ENCODE measurements at regions not wholly inside any gene's neighbourhood (a gene's known extent, or its start where the extent isn't known, plus 50 kb on each side); places are given as distances from the start of the nearest gene placed in this dataset.
"Not testable (repeated sequence)": the region's sequence is repeated elsewhere in the genome, so short reads cannot be mapped to it uniquely, and the experiment has no call there.

DNA sequence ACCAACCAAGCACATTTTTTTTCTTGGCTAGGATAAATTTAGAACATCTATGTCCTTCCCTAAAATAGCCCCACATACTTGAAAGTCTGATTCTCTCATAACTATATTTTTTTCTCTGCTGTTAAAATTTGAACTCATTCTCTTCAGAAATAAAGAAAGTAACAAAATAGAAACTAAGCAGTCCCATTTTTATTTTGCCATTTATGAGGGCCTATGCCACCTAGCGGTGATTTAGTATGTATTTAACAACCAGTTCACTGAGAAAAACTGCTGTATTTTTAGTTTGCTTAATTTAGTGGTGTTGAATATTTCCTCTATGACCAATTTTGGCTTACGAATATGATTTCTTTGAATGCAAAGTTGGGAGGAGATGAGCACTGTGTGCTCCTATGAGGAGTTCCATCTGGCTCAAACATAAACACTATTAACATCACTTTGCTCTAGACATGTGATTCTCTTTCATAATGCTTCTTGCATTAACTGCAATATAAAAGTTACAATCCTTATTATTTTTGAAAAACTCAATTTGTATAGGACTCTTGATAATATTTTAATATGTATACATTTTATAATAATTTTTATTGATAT is 116.6 kb downstream of the SYT15B start:
- peak; percentile 66; the same call in 2 of the 3 replicates for ATAC-seq (ENCODE audit: low read depth)

DNA sequence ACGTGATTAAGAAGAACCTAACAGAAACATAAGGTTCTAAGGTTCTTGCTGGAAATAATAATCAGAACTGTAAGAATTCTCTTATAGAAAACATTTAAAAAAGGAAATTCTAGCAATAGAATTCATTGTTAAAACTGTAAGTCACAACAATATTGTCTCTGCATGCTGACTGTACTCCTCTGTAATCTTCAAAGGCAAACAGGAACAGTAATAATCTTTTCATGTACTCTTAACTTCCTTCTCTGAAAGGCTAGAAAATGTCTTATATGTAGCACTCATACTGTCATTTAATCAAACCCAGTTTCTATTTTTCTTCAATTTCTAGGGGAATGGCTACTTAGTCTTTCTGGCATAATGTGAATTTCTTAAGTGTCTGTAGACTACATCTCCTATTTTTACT is 103.5 kb upstream of the AGAP9 start:
- not testable (repeated sequence) for H3K36me3 ChIP-seq (ENCODE audit: low read depth); H3K4me1 ChIP-seq (ENCODE audit: insufficient read depth, poor library complexity, severe bottlenecking); H3K4me3 ChIP-seq (ENCODE audit: severe bottlenecking); ATAC-seq (ENCODE audit: low read depth); H3K27me3 ChIP-seq (ENCODE audit: insufficient read depth, poor library complexity, severe bottlenecking); DNase-seq (ENCODE audit: low spot score); H3K27ac ChIP-seq (ENCODE audit: poor library complexity, severe bottlenecking); H3K9me3 ChIP-seq (ENCODE audit: severe bottlenecking)

More for the DNA sequence above, 116.6 kb downstream of the SYT15B start:
- TF ChIP-seq, protein P1, sequence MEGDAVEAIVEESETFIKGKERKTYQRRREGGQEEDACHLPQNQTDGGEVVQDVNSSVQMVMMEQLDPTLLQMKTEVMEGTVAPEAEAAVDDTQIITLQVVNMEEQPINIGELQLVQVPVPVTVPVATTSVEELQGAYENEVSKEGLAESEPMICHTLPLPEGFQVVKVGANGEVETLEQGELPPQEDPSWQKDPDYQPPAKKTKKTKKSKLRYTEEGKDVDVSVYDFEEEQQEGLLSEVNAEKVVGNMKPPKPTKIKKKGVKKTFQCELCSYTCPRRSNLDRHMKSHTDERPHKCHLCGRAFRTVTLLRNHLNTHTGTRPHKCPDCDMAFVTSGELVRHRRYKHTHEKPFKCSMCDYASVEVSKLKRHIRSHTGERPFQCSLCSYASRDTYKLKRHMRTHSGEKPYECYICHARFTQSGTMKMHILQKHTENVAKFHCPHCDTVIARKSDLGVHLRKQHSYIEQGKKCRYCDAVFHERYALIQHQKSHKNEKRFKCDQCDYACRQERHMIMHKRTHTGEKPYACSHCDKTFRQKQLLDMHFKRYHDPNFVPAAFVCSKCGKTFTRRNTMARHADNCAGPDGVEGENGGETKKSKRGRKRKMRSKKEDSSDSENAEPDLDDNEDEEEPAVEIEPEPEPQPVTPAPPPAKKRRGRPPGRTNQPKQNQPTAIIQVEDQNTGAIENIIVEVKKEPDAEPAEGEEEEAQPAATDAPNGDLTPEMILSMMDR (IDR thresholded peaks at IDR 0.05; ENCODE audit: poor library complexity, severe bottlenecking): peak; percentile 64
- H3K9me3 ChIP-seq (ENCODE audit: severe bottlenecking); H3K4me3 ChIP-seq (ENCODE audit: severe bottlenecking); H3K36me3 ChIP-seq (ENCODE audit: low read depth); H3K27me3 ChIP-seq (ENCODE audit: insufficient read depth, poor library complexity, severe bottlenecking); H3K4me1 ChIP-seq (ENCODE audit: insufficient read depth, poor library complexity, severe bottlenecking); DNase-seq (ENCODE audit: low spot score); H3K27ac ChIP-seq (ENCODE audit: poor library complexity, severe bottlenecking): not testable (repeated sequence)

DNA sequence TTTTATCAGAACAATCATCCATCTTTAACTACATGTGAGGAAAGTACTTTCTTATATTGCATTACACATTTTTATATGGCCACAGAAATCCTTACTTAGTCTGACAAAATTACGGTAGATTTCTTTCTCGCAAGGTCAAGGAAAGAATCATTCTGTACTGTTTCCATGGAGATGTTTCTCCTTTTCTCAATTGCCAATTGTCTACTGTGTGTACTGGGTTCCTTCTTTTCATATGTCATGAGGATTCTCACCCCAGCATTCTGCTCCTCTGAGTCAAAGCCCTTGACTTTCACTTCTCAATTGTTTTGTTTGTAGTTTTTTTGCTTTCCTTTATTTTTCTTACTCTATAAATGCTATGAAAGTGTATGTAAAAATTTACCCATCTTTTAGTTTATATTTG is 99.3 kb upstream of the AGAP9 start:
- not testable (repeated sequence) for H3K4me1 ChIP-seq (ENCODE audit: insufficient read depth, poor library complexity, severe bottlenecking); H3K27ac ChIP-seq (ENCODE audit: poor library complexity, severe bottlenecking); H3K27me3 ChIP-seq (ENCODE audit: insufficient read depth, poor library complexity, severe bottlenecking); H3K9me3 ChIP-seq (ENCODE audit: severe bottlenecking); DNase-seq (ENCODE audit: low spot score); ATAC-seq (ENCODE audit: low read depth); H3K36me3 ChIP-seq (ENCODE audit: low read depth); H3K4me3 ChIP-seq (ENCODE audit: severe bottlenecking)

DNA sequence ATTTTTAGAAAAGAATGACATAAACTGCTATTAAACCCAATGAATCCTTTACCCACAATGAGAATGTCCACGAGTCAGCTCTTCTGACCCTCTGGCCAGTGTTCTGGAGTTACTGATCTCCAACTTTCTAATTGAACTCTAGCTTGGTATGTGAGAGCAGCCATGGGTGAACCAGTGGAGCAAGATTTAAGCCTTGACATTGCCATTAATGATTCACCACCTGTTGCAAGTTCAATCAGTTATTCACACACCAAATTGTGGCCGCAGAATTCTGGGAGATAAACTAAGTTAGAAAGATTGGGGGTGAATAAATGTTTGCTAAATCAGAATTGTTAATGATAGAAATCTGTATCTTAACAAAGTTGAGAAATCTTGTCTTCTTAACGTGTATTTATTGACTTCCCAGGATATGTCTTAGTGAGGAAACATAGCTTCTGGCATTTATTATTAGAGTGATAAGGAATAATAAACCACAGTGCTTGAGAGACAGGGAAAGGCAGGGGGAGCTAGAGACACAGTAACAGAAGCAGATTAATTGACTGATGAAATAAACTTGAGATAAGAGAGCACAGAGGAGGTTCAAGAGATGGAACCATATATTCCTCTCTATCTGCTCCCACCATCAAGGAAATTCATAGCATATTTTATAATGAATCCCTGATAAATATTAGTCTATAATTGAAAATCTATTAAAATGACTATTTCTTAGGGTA is 96.0 kb upstream of the AGAP9 start:
- H3K4me3 ChIP-seq (ENCODE audit: severe bottlenecking); H3K4me1 ChIP-seq (ENCODE audit: insufficient read depth, poor library complexity, severe bottlenecking); H3K9me3 ChIP-seq (ENCODE audit: severe bottlenecking); H3K27ac ChIP-seq (ENCODE audit: poor library complexity, severe bottlenecking); H3K36me3 ChIP-seq (ENCODE audit: low read depth); DNase-seq (ENCODE audit: low spot score); H3K27me3 ChIP-seq (ENCODE audit: insufficient read depth, poor library complexity, severe bottlenecking): not testable (repeated sequence)
- peak; percentile 67 for ATAC-seq (ENCODE audit: low read depth)

DNA sequence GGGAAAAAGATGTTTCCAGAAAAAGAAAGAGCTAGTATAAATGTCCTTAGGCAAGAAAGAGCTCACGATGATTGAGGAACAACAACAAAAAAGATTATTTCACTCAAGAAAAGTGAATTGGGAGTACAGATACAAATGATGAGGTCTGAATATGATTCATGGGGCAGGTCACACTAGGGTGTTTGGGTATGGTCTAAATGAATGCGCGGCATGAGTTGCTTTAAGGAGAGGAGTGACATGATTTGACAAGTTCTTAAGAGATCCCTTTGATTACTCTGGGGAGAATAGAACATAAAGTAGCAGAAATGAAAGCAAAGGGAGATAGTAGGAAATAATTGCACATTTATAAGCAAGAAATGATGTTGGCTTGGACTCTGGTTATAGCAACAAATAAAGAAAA is 85.9 kb upstream of the AGAP9 start:
- H3K27me3 ChIP-seq (ENCODE audit: insufficient read depth, poor library complexity, severe bottlenecking); DNase-seq (ENCODE audit: low spot score); H3K9me3 ChIP-seq (ENCODE audit: severe bottlenecking); ATAC-seq (ENCODE audit: low read depth); H3K4me1 ChIP-seq (ENCODE audit: insufficient read depth, poor library complexity, severe bottlenecking); H3K27ac ChIP-seq (ENCODE audit: poor library complexity, severe bottlenecking); H3K36me3 ChIP-seq (ENCODE audit: low read depth); H3K4me3 ChIP-seq (ENCODE audit: severe bottlenecking): not testable (repeated sequence)

DNA sequence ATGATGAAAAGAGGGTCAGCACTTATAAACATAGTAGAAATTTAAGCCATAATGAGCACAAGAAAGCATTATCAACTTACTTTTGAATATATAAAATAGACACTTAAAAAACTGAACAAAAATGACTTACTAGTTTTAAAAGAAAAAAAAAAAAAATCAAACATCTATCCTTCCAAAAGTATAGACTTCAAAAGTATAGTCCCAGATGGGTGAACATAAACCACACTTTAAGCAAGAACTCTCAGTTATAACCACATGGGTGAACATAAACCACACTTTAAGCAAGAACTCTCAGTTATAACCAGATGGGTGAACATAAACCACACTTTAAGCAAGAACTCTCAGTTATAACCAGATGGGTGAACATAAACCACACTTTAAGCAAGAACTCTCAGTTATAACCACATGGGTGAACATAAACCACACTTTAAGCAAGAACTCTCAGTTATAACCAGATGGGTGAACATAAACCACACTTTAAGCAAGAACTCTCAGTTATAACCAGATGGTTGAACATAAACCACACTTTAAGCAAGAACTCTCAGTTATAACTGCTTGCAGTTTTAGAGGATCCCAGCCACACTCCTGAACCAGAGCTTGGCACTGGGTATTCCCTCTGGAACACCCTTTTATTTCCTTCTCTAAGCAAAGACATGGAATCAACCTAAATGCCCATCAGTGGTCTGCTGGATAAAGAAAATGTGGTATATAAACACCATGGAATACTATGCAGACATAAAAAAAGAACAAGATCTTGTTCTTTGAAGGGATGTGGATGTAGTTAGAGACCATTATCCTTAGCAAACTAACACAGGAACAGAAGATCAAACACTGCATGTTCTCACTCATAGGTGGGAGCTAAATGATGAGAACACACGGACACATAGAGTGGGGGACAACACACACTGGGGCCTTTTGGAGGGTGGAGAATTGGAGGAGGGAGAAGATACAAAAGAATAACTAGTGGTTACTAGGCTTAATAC is 82.6 kb upstream of the AGAP9 start:
- H3K4me1 ChIP-seq (ENCODE audit: insufficient read depth, poor library complexity, severe bottlenecking); H3K27me3 ChIP-seq (ENCODE audit: insufficient read depth, poor library complexity, severe bottlenecking); H3K27ac ChIP-seq (ENCODE audit: poor library complexity, severe bottlenecking); H3K4me3 ChIP-seq (ENCODE audit: severe bottlenecking); H3K36me3 ChIP-seq (ENCODE audit: low read depth); H3K9me3 ChIP-seq (ENCODE audit: severe bottlenecking); ATAC-seq (ENCODE audit: low read depth); DNase-seq (ENCODE audit: low spot score): not testable (repeated sequence)

DNA sequence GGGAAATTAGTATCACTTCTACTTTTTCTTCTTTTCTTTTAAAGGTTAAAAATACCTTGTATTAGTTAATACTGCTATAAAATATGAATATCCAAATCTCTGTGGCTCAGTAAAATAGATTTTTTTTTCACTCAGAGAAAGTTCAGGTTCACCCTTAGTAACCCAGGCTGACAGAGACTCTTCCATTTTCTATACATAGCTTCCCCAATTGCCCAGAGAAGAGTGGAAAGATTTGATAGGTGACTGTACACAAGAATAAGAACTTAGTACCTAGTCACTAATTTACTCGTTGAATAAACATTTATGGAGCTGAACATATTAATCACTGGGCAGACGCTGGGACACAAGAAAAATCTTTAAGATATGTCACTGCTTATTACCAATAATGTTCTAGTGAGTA is 77.2 kb upstream of the AGAP9 start:
- not testable (repeated sequence) for ATAC-seq (ENCODE audit: low read depth); H3K27me3 ChIP-seq (ENCODE audit: insufficient read depth, poor library complexity, severe bottlenecking); H3K4me3 ChIP-seq (ENCODE audit: severe bottlenecking); DNase-seq (ENCODE audit: low spot score); H3K9me3 ChIP-seq (ENCODE audit: severe bottlenecking); H3K27ac ChIP-seq (ENCODE audit: poor library complexity, severe bottlenecking); H3K4me1 ChIP-seq (ENCODE audit: insufficient read depth, poor library complexity, severe bottlenecking); H3K36me3 ChIP-seq (ENCODE audit: low read depth)

DNA sequence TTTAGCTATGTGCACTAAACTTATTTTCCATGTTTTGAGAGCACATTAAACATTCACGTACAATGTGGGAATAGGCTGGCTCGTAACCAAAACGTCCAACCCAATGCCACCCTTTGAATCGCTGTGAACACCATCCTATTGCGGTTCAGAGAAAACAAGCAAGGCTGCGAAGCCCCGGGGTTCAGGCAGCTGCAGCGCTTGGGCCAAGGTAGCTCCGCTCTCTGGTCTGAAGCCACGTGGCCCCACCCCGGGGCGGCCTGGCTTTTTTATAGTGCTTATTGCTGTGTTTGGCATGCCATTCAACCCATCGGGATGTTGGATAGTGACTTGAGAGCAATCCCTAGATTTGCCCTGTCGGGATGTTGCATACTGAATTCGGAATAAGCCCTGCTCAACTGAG is 76.7 kb upstream of the AGAP9 start:
- not testable (repeated sequence) for H3K27me3 ChIP-seq (ENCODE audit: insufficient read depth, poor library complexity, severe bottlenecking); ATAC-seq (ENCODE audit: low read depth); H3K36me3 ChIP-seq (ENCODE audit: low read depth); H3K9me3 ChIP-seq (ENCODE audit: severe bottlenecking); H3K27ac ChIP-seq (ENCODE audit: poor library complexity, severe bottlenecking); H3K4me1 ChIP-seq (ENCODE audit: insufficient read depth, poor library complexity, severe bottlenecking); DNase-seq (ENCODE audit: low spot score); H3K4me3 ChIP-seq (ENCODE audit: severe bottlenecking)

DNA sequence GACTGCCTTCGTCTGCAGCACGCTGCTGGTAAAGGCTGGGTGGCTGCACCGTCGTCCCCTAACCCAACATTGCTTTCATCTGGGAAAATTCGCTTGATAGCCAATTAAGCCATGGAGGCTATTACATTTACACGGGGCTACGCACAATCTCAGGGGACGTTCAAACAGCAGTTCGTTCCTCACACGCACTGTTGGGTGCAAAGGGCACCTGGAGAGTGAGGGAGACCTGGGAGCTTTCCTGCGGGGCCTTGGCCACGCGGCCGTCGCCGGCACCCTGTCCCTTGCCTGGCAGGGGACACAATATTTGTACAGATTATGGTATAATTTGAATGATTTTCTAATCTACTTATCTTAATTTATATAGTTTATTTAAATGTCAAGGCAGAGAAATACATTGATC is 76.2 kb upstream of the AGAP9 start:
- not testable (repeated sequence) for H3K27me3 ChIP-seq (ENCODE audit: insufficient read depth, poor library complexity, severe bottlenecking); DNase-seq (ENCODE audit: low spot score); H3K4me1 ChIP-seq (ENCODE audit: insufficient read depth, poor library complexity, severe bottlenecking); H3K36me3 ChIP-seq (ENCODE audit: low read depth); H3K9me3 ChIP-seq (ENCODE audit: severe bottlenecking); H3K27ac ChIP-seq (ENCODE audit: poor library complexity, severe bottlenecking); ATAC-seq (ENCODE audit: low read depth); H3K4me3 ChIP-seq (ENCODE audit: severe bottlenecking)

DNA sequence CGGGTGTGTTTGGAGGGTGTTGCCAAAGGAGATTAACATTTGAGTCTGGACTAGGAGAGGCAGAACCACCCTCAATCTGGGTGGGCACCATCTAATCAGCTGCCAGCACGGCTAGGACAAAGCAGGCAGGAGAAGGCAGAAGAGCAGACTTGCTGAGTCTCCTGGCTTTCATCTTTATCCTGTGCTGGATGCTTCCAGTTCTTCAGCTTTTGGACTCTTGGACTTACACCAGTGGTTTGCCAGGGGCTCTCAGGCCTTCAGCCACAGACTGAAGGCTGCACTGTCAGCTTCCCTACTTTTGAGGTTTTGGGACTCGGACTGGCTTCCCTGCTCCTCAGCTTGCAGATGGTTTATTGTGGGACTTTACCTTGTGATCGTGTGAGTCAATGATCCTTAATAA is 70.4 kb upstream of the AGAP9 start:
- H3K9me3 ChIP-seq (ENCODE audit: severe bottlenecking); DNase-seq (ENCODE audit: low spot score); H3K36me3 ChIP-seq (ENCODE audit: low read depth); H3K27me3 ChIP-seq (ENCODE audit: insufficient read depth, poor library complexity, severe bottlenecking); ATAC-seq (ENCODE audit: low read depth); H3K27ac ChIP-seq (ENCODE audit: poor library complexity, severe bottlenecking); H3K4me3 ChIP-seq (ENCODE audit: severe bottlenecking); H3K4me1 ChIP-seq (ENCODE audit: insufficient read depth, poor library complexity, severe bottlenecking): not testable (repeated sequence)

Data from RWPE2 (cell line).